MCF 10A (cell line): ENCODE measurements at regions not wholly inside any gene's neighbourhood (a gene's known extent, or its start where the extent isn't known, plus 50 kb on each side); places are given as distances from the start of the nearest gene placed in this dataset.

Source experiments
- BruUV-seq: library from RNA; stranded (reverse); fragments of 400-500 nt; replicated peaks from 2 replicates; lab custom pipeline; 2021; lab: Mats Ljungman, UMichigan
- CTCF ChIA-PET: fragments of 300-600 bp; sonication (Branson Sonifier 250); formaldehyde crosslinking; extraction: SDS; loops from one replicate; lab custom pipeline; 2021; ENCODE audit warnings: antibody characterized with exemption, inconsistent platforms; lab: Yijun Ruan, JAX
- POLR2A ChIA-PET: fragments of 300-600, 350-650 bp; sonication (Branson Sonifier 250); formaldehyde crosslinking; extraction: SDS; loops from one replicate; lab custom pipeline; 2020; ENCODE audit warnings: antibody characterized with exemption, inconsistent platforms; lab: Yijun Ruan, JAX
- DNase-seq: peaks from one replicate; pipeline ENCODE4 v3.0.0-alpha.2; 2018; ENCODE audit not compliant: unreplicated experiment
- H3K27ac Mint-ChIP-seq: one replicate; pipeline ENCODE4 v1.8.0; 2022; ENCODE audit warnings: mild to moderate bottlenecking, low read depth, mixed read lengths; ENCODE audit not compliant: unreplicated experiment
- H3K27me3 Mint-ChIP-seq: one replicate; pipeline ENCODE4 v1.8.0; 2022; ENCODE audit warnings: mixed read lengths; ENCODE audit not compliant: insufficient read depth, unreplicated experiment
- H3K36me3 Mint-ChIP-seq: one replicate; pipeline ENCODE4 v1.8.0; 2022; ENCODE audit warnings: mild to moderate bottlenecking, moderate library complexity, mixed read lengths; ENCODE audit not compliant: insufficient read depth, unreplicated experiment
- H3K4me1 Mint-ChIP-seq: one replicate; pipeline ENCODE4 v1.8.0; 2022; ENCODE audit warnings: mixed read lengths; ENCODE audit not compliant: insufficient read depth, unreplicated experiment
- H3K4me3 Mint-ChIP-seq: one replicate; pipeline ENCODE4 v1.8.0; 2022; ENCODE audit warnings: mild to moderate bottlenecking, moderate library complexity, mixed read lengths; ENCODE audit not compliant: unreplicated experiment
- H3K9me3 Mint-ChIP-seq: one replicate; pipeline ENCODE4 v1.8.0; 2022; ENCODE audit warnings: mixed read lengths; ENCODE audit not compliant: unreplicated experiment
- CTCF ChIP-seq: fragments of 200-600 bp; IDR thresholded peaks from one replicate; pipeline ENCODE4 v1.8.0; 2022; ENCODE audit warnings: antibody characterized with exemption, mild to moderate bottlenecking; ENCODE audit not compliant: unreplicated experiment
- intact Hi-C: fragments of 100-400 bp; cut with micrococcal nuclease; formaldehyde crosslinking; loops from 2 replicates; pipeline ENCODE4 v1.14.1; 2022

GRCh38 chr12:24407884-24408283 lies 458.4 kb upstream of the SOX5 start:
- no peaks in the 10 kb centered on the region for H3K9me3 Mint-ChIP-seq
- POLR2A ChIA-PET, result no interaction called here
- intact Hi-C loops, result no loop called here
- BruUV-seq, result no TSS peak
- CTCF ChIA-PET, result interaction anchor here (0.6 kb wide), 1 partner anchor 8 kb away, joined by 3 read pairs; no protein-coding TSS in a partner anchor
- no peaks in the 10 kb centered on the region for H3K27me3 Mint-ChIP-seq
- no peaks in the 10 kb centered on the region for H3K36me3 Mint-ChIP-seq
- H3K4me3 Mint-ChIP-seq, result no peak overlapping the region
- H3K4me1 Mint-ChIP-seq, result no peaks in the 10 kb centered on the region
- no peak for TF ChIP-seq CTCF
- no peak overlapping the region for H3K27ac Mint-ChIP-seq
- no peak for DNase-seq

GRCh38 chr12:24404086-24404815 lies 454.8 kb upstream of the SOX5 start:
- Mint-ChIP-seq H3K27me3 (no peaks in the 10 kb centered on the region), H3K27ac (no peak overlapping the region), H3K9me3 (no peaks in the 10 kb centered on the region), H3K36me3 (no peaks in the 10 kb centered on the region), H3K4me3 (no peak overlapping the region), H3K4me1 (no peaks in the 10 kb centered on the region)
- no TSS peak for BruUV-seq
- TF ChIP-seq CTCF, result no peak
- DNase-seq, result no peak
- intact Hi-C loops, result no loop called here
- ChIA-PET POLR2A (interaction anchor here (0.6 kb wide), 1 partner anchor 443 kb away, joined by 4 read pairs; no protein-coding TSS in a partner anchor), CTCF (interaction anchor here (0.6 to 0.9 kb wide), 2 partner anchors 207 to 375 kb away, joined by 3 read pairs; no protein-coding TSS in a partner anchor)

GRCh38 chr12:24400533-24400932 lies 451.1 kb upstream of the SOX5 start:
- BruUV-seq, result no TSS peak
- Mint-ChIP-seq H3K27ac (no peak overlapping the region), H3K9me3 (no peaks in the 10 kb centered on the region), H3K4me1 (no peaks in the 10 kb centered on the region), H3K36me3 (no peaks in the 10 kb centered on the region), H3K27me3 (no peaks in the 10 kb centered on the region), H3K4me3 (no peak overlapping the region)
- ChIA-PET CTCF (interaction anchor here (0.7 kb wide), 1 partner anchor 40 kb away, joined by 4 read pairs; no protein-coding TSS in a partner anchor), POLR2A (no interaction called here)
- no peak for DNase-seq
- TF ChIP-seq CTCF, result no peak
- intact Hi-C loops, result no loop called here

- no peak for DNase-seq
- Mint-ChIP-seq H3K36me3 (no peaks in the 10 kb centered on the region), H3K27me3 (no peaks in the 10 kb centered on the region), H3K4me3 (no peak overlapping the region), H3K9me3 (no peaks in the 10 kb centered on the region), H3K27ac (no peak overlapping the region), H3K4me1 (no peaks in the 10 kb centered on the region)
- TF ChIP-seq CTCF, result no peak
- intact Hi-C loops, result no loop called here
- CTCF ChIA-PET, result interaction anchor here (0.7 kb wide), 1 partner anchor 20 kb away, joined by 3 read pairs; no protein-coding TSS in a partner anchor
- BruUV-seq, result no TSS peak
- POLR2A ChIA-PET, result interaction anchor here (0.6 kb wide), 1 partner anchor 239 kb away, joined by 3 read pairs; no protein-coding TSS in a partner anchor
Observed at GRCh38 chr12:24398605-24399004, 449.1 kb upstream of the SOX5 start.
